Endothelial cell of umbilical vein (primary cell): ENCODE measurements at regions not wholly inside any gene's neighbourhood (a gene's known extent, or its start where the extent isn't known, plus 50 kb on each side); places are given as distances from the start of the nearest gene placed in this dataset.

Experiments
- BruUV-seq: library from RNA; stranded (reverse); fragments of 400-500 nt; replicated peaks from 2 replicates; lab custom pipeline; 2021; lab: Mats Ljungman, UMichigan
- CTCF ChIA-PET: fragments of 300-600, 350-600 bp; sonication (Branson Sonifier 250); formaldehyde crosslinking; loops from one replicate; lab custom pipeline; 2021; ENCODE audit warnings: antibody characterized with exemption, inconsistent platforms; lab: Charles Lee
- POLR2A ChIA-PET: fragments of 300-600, 350-600 bp; sonication (Branson Sonifier 250); formaldehyde crosslinking; loops from one replicate; lab custom pipeline; 2021; ENCODE audit warnings: antibody characterized with exemption, inconsistent platforms; lab: Charles Lee
- DNase-seq: peaks from one replicate; pipeline ENCODE4 v3.0.0-alpha.2; 2011; ENCODE audit warnings: low read depth, low spot score
- FAIRE-seq: peaks from 2 replicates; lab custom pipeline; 2011; peaks lifted over from hg19 to GRCh38; lab: Jason Lieb, UNC
- H2AFZ ChIP-seq: 2 replicates; pipeline ENCODE4 v1.6.0; 2012; ENCODE audit warnings: low read depth, low read length, control low read depth, inconsistent platforms
- H3K27ac ChIP-seq: 2 replicates; pipeline ENCODE4 v1.5.1; 2011; ENCODE audit warnings: low read depth, mild to moderate bottlenecking, control low read depth, low read length, moderate library complexity; ENCODE audit not compliant: insufficient read depth
- H3K27me3 ChIP-seq, 2 experiments: 2 replicates each; pipeline versions ENCODE4 v1.6.0 to v1.6.1; 2011; ENCODE audit warnings: low read length in 2 of 2, mixed read lengths in 1 of 2; ENCODE audit not compliant: control insufficient read depth in 2 of 2, insufficient read depth in 2 of 2
- H3K36me3 ChIP-seq, 2 experiments: 2 replicates in 1 of 2; 3 replicates in 1 of 2; pipeline ENCODE4 v1.5.1; 2011; ENCODE audit warnings: low read length in 2 of 2, mild to moderate bottlenecking in 1 of 2, moderate library complexity in 1 of 2; ENCODE audit not compliant: control insufficient read depth in 2 of 2, insufficient read depth in 2 of 2; ENCODE audit errors: extremely low read depth in 1 of 2
- H3K4me1 ChIP-seq: 3 replicates; pipeline ENCODE4 v1.5.1; 2011; ENCODE audit warnings: mild to moderate bottlenecking, low read length; ENCODE audit not compliant: control insufficient read depth, insufficient read depth; ENCODE audit errors: extremely low read depth
- H3K4me2 ChIP-seq: 2 replicates; pipeline ENCODE4 v1.6.1; 2011; ENCODE audit warnings: low read length, control low read depth, mixed read lengths; ENCODE audit not compliant: insufficient read depth
- H3K4me3 ChIP-seq, 3 experiments: fragments of 200-600 bp in 1 of 3; sonication (generic), shearing (Covaris generic) in 1 of 3; replicated peaks in 1 of 3; 2 replicates each; pipeline ENCODE4 v1.5.1; 2011 to 2016; ENCODE audit warnings: control low read depth in 3 of 3, low read length in 3 of 3, mild to moderate bottlenecking in 2 of 3, inconsistent platforms in 1 of 3, low read depth in 1 of 3, moderate library complexity in 1 of 3; ENCODE audit not compliant: insufficient read depth in 1 of 3
- H3K79me2 ChIP-seq: 2 replicates; pipeline ENCODE4 v1.6.0; 2012; ENCODE audit warnings: low read length, inconsistent platforms; ENCODE audit not compliant: control insufficient read depth, insufficient read depth
- H3K9ac ChIP-seq: replicated peaks from 2 replicates; pipeline ENCODE3; 2011; ENCODE audit warnings: low read length, control low read depth; ENCODE audit not compliant: insufficient read depth; ENCODE audit errors: extremely low read depth
- H3K9me1 ChIP-seq: replicated peaks from 3 replicates; pipeline ENCODE4 v1.6.0; 2011; ENCODE audit warnings: mild to moderate bottlenecking, low read length; ENCODE audit not compliant: control insufficient read depth, insufficient read depth; ENCODE audit errors: extremely low read depth
- H3K9me3 ChIP-seq: replicated peaks from 2 replicates; pipeline ENCODE4 v1.5.1; 2012; ENCODE audit warnings: low read length, inconsistent platforms; ENCODE audit not compliant: control insufficient read depth, insufficient read depth
- H4K20me1 ChIP-seq: replicated peaks from 2 replicates; pipeline ENCODE3; 2011; ENCODE audit warnings: mild to moderate bottlenecking, low read length; ENCODE audit not compliant: control insufficient read depth, insufficient read depth; ENCODE audit errors: extremely low read depth
- CTCF ChIP-seq, 2 donors: IDR thresholded peaks; 1 replicate in 1 of 2; 2 replicates in 1 of 2; pipeline ENCODE4 v1.5.1; 2011; ENCODE audit warnings: low read length in 2 of 2, mild to moderate bottlenecking in 2 of 2, moderate library complexity in 2 of 2, control low read depth in 1 of 2, inconsistent platforms in 1 of 2, low read depth in 1 of 2; ENCODE audit not compliant: insufficient read depth in 1 of 2; ENCODE audit errors: extremely low read depth in 1 of 2
- EZH2 ChIP-seq: IDR thresholded peaks from 2 replicates; pipeline ENCODE4 v1.6.1; 2012; ENCODE audit warnings: borderline replicate concordance, low read depth, mild to moderate bottlenecking, moderate library complexity, low read length, inconsistent platforms; ENCODE audit not compliant: severe bottlenecking
- FOS ChIP-seq: IDR thresholded peaks from 2 replicates; pipeline ENCODE4 v1.6.1; 2011; ENCODE audit warnings: mild to moderate bottlenecking, low read length, moderate library complexity, borderline replicate concordance; ENCODE audit not compliant: insufficient read depth
- GATA2 ChIP-seq: IDR thresholded peaks from 2 replicates; pipeline ENCODE4 v1.7.0; 2011; ENCODE audit warnings: low read depth, mild to moderate bottlenecking, moderate library complexity, mixed read lengths, low read length; ENCODE audit not compliant: insufficient read length, insufficient read depth
- JUN ChIP-seq: IDR thresholded peaks from 2 replicates; pipeline ENCODE4 v1.6.1; 2011; ENCODE audit warnings: borderline replicate concordance, low read depth; ENCODE audit not compliant: insufficient read length, insufficient read depth
- MAX ChIP-seq: IDR thresholded peaks from 2 replicates; pipeline ENCODE4 v1.6.1; 2011; ENCODE audit not compliant: insufficient read depth, insufficient read length
- MYC ChIP-seq: IDR thresholded peaks from one replicate; pipeline ENCODE4 v1.6.1; 2011; ENCODE audit warnings: mild to moderate bottlenecking, low read depth, low read length
- POLR2A ChIP-seq: IDR thresholded peaks from 2 replicates; pipeline ENCODE4 v1.6.1; 2012; ENCODE audit warnings: low read depth, mild to moderate bottlenecking, control low read depth, low read length
- POLR2AphosphoS5 ChIP-seq: IDR thresholded peaks from 2 replicates; pipeline ENCODE4 v1.6.1; 2012; ENCODE audit warnings: low read depth, mild to moderate bottlenecking, control low read depth, low read length, moderate library complexity; ENCODE audit not compliant: insufficient read depth
- dilution Hi-C: fragments of 300-500 bp; cut with MboI; formaldehyde crosslinking; loops from one replicate; pipeline ENCODE4 v1.15.0; 2019; ENCODE audit warnings: low sequenced_read_pairs; ENCODE audit not compliant: extremely low pct_ligation_motif_present
- intact Hi-C: fragments of 100-400 bp; cut with micrococcal nuclease; formaldehyde crosslinking; loops from one replicate; pipeline ENCODE4 v1.10.0; 2022

- no peaks in the 10 kb centered on the region for H3K9me1 ChIP-seq
- no peak overlapping the region for H3K9ac ChIP-seq
- no TSS peak for BruUV-seq
- TF ChIP-seq EZH2 = no peak
- no peak for TF ChIP-seq MYC
- TF ChIP-seq MAX = no peak
- TF ChIP-seq GATA2 = no peak
- TF ChIP-seq POLR2AphosphoS5 = peak; percentile 35
- TF ChIP-seq CTCF (IDR thresholded peaks at IDR 0.05; ENCODE audit: extremely low read depth in 1 of 2, insufficient read depth in 1 of 2, low read depth in 1 of 2, low read length in 2 of 2) = no peak
- TF ChIP-seq JUN = peak; percentile 67
- TF ChIP-seq FOS = peak; percentile 98
- TF ChIP-seq POLR2A = no peak
- no peaks in the 10 kb centered on the region for H4K20me1 ChIP-seq
- H3K4me1 ChIP-seq = peaks cover 21% of the 10 kb centered on the region
- H3K4me2 ChIP-seq = peak overlapping the region; percentile 34
- dilution Hi-C loops (no loop called here), intact Hi-C loops (loop anchor here (1.0 kb wide), 1 partner anchor 19 kb away; no protein-coding TSS in a partner anchor)
- peak; percentile 85 for FAIRE-seq
- no peaks in the 10 kb centered on the region for H3K9me3 ChIP-seq
- peak overlapping the region; percentile 92 for H2AFZ ChIP-seq
- H3K79me2 ChIP-seq = no peaks in the 10 kb centered on the region
- no peak overlapping the region for H3K4me3 ChIP-seq
- ChIA-PET CTCF (interaction anchor here (0.9 kb wide), 1 partner anchor 29 kb away, joined by 3 read pairs; no protein-coding TSS in a partner anchor), POLR2A (no interaction called here)
- H3K36me3 ChIP-seq = no peaks in the 10 kb centered on the region
- H3K27ac ChIP-seq = peak overlapping the region; percentile 51
- peak; percentile 75 for DNase-seq
- no peaks in the 10 kb centered on the region for H3K27me3 ChIP-seq
Measured at GRCh38 chr1:232704694-232705680, 75.1 kb upstream of the SIPA1L2 start.
